ENCODE measurements at regions not wholly inside any gene's neighbourhood (a gene's known extent, or its start where the extent isn't known, plus 50 kb on each side); places are given as distances from the start of the nearest gene placed in this dataset.
"Not testable (repeated sequence)": the region's sequence is repeated elsewhere in the genome, so short reads cannot be mapped to it uniquely, and the experiment has no call there.

DNA sequence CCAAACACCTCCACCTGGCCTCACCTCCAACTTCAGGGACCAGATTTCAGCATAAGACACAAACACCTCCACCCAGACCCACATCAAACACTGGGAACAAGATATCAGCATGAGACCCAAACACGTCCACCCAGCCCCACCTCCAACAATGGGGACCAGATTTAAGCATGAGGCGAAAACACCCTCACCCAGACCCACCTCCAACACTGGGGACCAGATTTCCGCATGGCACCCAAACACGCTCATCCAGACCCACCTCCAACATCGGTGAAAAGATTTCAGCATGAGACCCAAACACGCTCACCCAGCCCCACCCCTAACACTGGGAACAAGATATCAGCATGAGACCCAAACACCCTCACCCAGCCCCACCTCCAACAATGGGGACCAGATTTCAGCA is 210.0 kb downstream of the ASMT start:
- peaks cover 21% of the 10 kb centered on the region for H3K36me3 Mint-ChIP-seq (ENCODE audit: low read depth)

DNA sequence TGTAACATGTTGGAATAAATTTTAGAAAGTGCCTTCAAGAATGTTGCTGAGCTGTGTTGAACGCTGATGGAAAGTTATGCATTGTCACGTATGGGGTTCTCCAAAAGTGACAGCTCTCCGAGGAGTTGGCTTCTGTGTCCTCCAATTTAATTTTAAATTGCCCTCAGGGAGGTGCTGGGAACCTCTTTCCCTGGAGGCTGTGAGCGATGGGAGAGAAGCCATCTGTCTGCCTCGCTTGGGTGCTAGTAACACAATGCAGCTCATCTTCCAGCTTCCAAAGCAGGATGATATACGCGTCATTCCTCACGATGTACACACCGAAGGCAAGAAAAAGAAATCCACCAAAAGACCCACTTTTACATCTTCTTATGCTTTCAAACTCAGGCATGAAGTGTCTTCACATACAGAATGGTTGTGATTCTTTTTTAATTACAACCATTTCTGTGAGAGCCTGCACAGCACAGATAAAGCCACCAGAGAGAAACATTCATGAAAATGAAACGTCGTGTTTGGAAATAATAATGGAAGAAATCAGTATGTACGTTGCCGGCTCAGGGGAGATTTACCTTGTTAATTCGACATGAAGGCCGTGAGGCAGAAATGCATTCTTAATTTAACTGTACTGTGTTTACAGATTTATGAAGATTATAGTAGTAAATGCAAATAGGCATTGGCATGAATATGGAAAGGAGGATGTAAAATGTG is 218.9 kb downstream of the ASMT start:
- Mint-ChIP-seq H3K9me3 (peaks cover 32% of the 10 kb centered on the region; the same call in 1 of the 2 replicates), H3K36me3 (ENCODE audit: low read depth) (no peaks in the 10 kb centered on the region), H3K27ac (no peak overlapping the region), H3K4me3 (no peak overlapping the region), H3K4me1 (ENCODE audit: low read depth) (no peaks in the 10 kb centered on the region), H3K27me3 (ENCODE audit: insufficient read depth) (no peaks in the 10 kb centered on the region; the same call in none of the 2 replicates)
- no peak for DNase-seq
- TF ChIP-seq, protein P1, sequence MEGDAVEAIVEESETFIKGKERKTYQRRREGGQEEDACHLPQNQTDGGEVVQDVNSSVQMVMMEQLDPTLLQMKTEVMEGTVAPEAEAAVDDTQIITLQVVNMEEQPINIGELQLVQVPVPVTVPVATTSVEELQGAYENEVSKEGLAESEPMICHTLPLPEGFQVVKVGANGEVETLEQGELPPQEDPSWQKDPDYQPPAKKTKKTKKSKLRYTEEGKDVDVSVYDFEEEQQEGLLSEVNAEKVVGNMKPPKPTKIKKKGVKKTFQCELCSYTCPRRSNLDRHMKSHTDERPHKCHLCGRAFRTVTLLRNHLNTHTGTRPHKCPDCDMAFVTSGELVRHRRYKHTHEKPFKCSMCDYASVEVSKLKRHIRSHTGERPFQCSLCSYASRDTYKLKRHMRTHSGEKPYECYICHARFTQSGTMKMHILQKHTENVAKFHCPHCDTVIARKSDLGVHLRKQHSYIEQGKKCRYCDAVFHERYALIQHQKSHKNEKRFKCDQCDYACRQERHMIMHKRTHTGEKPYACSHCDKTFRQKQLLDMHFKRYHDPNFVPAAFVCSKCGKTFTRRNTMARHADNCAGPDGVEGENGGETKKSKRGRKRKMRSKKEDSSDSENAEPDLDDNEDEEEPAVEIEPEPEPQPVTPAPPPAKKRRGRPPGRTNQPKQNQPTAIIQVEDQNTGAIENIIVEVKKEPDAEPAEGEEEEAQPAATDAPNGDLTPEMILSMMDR (IDR thresholded peaks at IDR 0.05): no peak

More for the DNA sequence above, 210.0 kb downstream of the ASMT start:
- no peak for DNase-seq
- Mint-ChIP-seq H3K4me1 (ENCODE audit: low read depth) (no peaks in the 10 kb centered on the region), H3K4me3 (no peak overlapping the region), H3K9me3 (peaks cover 59% of the 10 kb centered on the region), H3K27ac (no peak overlapping the region), H3K27me3 (ENCODE audit: insufficient read depth) (no peaks in the 10 kb centered on the region; the same call in none of the 2 replicates)
- TF ChIP-seq, protein P1 (IDR thresholded peaks at IDR 0.05): no peak

DNA sequence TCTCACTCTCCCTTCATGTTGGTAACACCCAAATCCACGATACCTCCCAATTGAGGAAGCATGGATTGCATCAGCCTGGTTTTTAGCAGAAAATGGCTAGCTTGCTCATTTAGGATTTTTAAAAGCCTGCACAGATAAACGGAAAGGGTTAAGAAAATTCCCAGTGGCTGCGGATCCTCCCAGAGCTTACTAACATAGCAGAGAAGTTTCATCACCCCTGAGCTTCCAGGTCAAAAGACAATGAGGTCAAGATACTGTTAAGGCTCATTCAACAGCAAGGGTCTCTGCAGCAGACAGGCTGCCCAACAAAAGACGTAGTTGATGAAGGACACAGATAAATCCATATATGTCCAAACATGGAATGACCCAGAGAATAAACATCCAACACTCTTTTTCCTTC is 220.2 kb downstream of the ASMT start:
- no peak for DNase-seq
- no peak overlapping the region for H3K27ac Mint-ChIP-seq
- H3K27me3 Mint-ChIP-seq (ENCODE audit: insufficient read depth): no peaks in the 10 kb centered on the region; the same call in none of the 2 replicates
- no peaks in the 10 kb centered on the region for H3K4me1 Mint-ChIP-seq (ENCODE audit: low read depth)
- H3K36me3 Mint-ChIP-seq (ENCODE audit: low read depth): no peaks in the 10 kb centered on the region
- H3K4me3 Mint-ChIP-seq: no peak overlapping the region
- TF ChIP-seq, protein P1 (IDR thresholded peaks at IDR 0.05): no peak
- H3K9me3 Mint-ChIP-seq: peaks cover 38% of the 10 kb centered on the region

DNA sequence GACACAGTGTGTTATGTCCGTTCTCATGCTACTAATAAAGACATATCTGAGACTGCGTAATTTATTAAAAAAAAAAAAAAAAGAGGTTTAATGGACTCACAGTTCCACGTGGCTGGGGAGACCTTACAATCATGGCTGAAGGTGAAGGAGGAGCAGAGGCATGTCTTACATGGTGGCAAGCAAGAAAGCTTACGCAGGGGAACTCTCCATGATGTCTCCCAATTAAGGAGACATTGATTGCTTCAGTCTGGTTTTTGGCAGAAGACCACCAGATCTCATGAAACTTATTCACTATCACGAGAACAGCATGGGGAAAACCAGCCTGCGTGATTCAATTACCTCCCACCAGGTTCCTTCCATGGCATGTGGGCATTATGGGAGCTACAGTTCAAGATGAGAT is 221.8 kb downstream of the ASMT start:
- DNase-seq: no peak
- Mint-ChIP-seq H3K9me3 (peaks cover 44% of the 10 kb centered on the region), H3K27ac (no peak overlapping the region), H3K4me3 (no peak overlapping the region), H3K27me3 (ENCODE audit: insufficient read depth) (no peaks in the 10 kb centered on the region; the same call in none of the 2 replicates), H3K36me3 (ENCODE audit: low read depth) (no peaks in the 10 kb centered on the region), H3K4me1 (ENCODE audit: low read depth) (no peaks in the 10 kb centered on the region)
- TF ChIP-seq, protein P1 (IDR thresholded peaks at IDR 0.05): no peak

DNA sequence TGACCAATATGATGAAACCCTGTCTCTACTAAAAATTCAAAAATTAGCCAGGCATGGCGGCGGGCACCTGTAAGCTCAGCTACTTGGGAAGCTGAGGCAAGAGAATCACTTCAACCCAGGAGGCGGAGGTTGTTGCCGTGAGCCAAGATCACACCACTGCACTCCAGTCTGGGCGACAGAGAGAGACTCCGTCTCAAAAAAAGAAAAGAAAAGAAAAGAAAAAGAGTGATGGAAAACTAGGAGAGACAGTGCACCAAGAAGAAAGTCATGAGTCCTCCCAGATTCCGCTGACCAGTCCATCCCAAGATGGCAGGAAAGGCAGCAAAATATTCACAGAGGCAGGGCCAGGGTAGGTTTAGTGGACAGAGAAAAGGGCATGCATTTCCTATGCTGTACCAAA is 226.9 kb downstream of the ASMT start:
- Mint-ChIP-seq H3K36me3 (ENCODE audit: low read depth) (no peaks in the 10 kb centered on the region), H3K9me3 (peaks cover 35% of the 10 kb centered on the region), H3K27ac (no peak overlapping the region), H3K27me3 (ENCODE audit: insufficient read depth) (no peaks in the 10 kb centered on the region), H3K4me1 (ENCODE audit: low read depth) (no peaks in the 10 kb centered on the region), H3K4me3 (no peak overlapping the region)
- no peak for DNase-seq
- TF ChIP-seq, protein P1 (IDR thresholded peaks at IDR 0.05): no peak

DNA sequence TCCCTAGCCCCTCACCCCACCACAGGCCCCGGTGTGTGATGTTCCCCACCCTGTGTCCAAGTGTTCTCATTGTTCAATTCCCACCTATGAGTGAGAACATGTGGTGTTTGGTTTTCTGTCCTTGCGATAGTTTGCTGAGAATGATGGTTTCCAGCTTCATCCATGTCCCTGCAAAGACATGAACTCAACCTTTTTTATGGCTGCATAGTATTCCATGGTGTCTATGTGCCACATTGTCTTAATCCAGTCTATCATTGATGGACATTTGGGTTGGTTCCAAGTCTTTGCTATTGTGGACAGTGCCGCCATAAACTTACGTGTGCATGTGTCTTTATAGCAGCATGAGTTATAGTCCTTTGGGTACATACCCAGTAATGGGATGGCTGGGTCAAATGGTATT is 232.1 kb downstream of the ASMT start:
- DNase-seq; H3K36me3 Mint-ChIP-seq (ENCODE audit: low read depth); H3K4me3 Mint-ChIP-seq; H3K27me3 Mint-ChIP-seq (ENCODE audit: insufficient read depth); H3K4me1 Mint-ChIP-seq (ENCODE audit: low read depth); H3K27ac Mint-ChIP-seq: not testable (repeated sequence)
- peaks cover 33% of the 10 kb centered on the region; the same call in 1 of the 2 replicates for H3K9me3 Mint-ChIP-seq

DNA sequence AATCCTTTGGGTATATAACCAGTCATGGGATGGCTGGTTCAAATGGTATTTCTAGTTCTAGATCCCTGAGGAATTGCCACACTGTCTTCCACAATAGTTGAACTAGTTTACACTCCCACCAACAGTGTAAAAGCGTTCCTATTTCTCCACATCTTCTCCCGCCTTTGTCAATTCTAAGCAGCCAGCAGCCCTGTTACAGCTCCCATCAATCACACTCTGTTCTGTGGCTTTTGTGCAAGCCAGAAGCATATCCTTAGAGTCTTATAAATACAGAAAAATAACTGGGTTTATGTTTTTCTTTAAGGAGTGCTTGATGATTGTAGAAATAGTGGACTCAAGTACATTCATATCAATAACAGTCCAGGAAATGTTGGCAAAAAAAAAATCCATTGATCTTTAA is 232.9 kb downstream of the ASMT start:
- H3K36me3 Mint-ChIP-seq (ENCODE audit: low read depth); H3K27me3 Mint-ChIP-seq (ENCODE audit: insufficient read depth); H3K4me1 Mint-ChIP-seq (ENCODE audit: low read depth); DNase-seq; H3K27ac Mint-ChIP-seq; H3K4me3 Mint-ChIP-seq: not testable (repeated sequence)
- H3K9me3 Mint-ChIP-seq: peaks cover 38% of the 10 kb centered on the region; the same call in 1 of the 2 replicates

Measured in HFFc6 (cell line).